ENCODE measurements at regions not wholly inside any gene's neighbourhood (a gene's known extent, or its start where the extent isn't known, plus 50 kb on each side); places are given as distances from the start of the nearest gene placed in this dataset.
"Not testable (repeated sequence)": the region's sequence is repeated elsewhere in the genome, so short reads cannot be mapped to it uniquely, and the experiment has no call there.

DNA sequence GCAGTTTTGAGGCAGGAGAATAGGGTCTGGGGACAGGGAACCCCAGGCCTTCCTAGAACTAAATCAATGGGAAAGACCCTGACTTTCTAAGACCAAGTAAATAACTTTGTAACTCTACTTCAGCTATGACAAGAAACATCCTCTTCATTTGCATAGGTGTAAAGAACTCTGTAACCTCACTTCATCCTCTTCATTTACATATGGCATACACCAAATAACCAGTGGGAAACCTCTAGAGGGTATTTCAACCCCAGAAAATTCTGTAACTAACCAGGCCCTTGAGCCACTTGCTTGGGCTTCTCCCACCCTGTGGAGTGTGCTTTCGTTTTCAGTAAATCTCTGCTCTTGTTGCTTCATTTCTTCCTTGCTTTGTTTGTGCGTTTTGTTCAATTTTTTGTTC is 495.6 kb downstream of the SIPA1L2 start:
- no peak for DNase-seq (ENCODE audit: low spot score)

DNA sequence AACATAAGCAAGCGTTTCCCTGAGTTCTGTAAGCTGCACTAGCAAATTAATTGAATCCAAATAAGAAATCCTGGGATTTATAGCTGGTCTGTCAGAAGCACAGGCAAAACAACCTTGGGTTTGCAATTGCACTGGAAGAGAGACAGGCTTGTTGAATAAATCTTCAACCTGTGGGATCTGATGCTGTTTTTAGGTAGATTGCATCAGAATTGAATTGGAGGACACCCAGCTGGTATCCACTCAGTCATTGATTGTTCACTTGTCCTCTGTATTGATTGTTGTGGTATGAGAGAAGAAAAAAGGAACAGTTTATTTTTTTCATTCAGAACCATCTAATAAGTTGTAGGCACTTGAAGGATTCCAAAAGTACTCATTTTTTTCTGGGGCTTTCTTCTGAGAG is 497.4 kb downstream of the SIPA1L2 start:
- no peak for DNase-seq (ENCODE audit: low spot score)

DNA sequence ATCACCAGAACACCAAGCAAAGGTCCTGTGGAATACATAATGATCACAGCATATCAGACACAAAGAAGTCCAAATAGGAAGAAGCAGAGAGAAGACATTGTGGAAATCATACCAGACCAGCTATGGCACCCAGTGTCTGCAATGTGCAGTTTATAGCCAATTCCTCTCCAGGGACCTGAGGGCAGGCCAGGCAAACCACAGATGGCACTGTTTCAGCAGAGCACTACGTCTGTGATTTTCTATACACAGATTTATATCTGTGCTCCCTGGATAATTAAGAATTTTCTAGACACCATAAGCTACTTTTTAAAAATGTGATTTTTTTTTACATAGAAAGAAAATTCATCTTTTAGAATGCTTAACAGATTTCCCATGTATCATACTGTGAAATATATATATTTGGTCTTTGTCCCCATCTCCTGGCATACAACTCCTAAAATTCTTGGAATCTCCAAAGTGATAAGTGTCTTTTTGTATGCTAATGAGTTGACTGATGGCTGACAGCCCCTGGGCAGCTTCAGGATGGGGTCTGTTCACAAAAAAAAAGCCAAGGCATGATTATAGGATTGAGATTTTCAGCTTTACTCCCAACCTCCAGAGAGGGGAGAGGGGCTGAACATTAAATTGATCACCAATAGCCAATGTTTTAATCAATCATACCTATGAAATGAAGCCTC is 498.1 kb downstream of the SIPA1L2 start:
- DNase-seq (ENCODE audit: low spot score) = no peak

DNA sequence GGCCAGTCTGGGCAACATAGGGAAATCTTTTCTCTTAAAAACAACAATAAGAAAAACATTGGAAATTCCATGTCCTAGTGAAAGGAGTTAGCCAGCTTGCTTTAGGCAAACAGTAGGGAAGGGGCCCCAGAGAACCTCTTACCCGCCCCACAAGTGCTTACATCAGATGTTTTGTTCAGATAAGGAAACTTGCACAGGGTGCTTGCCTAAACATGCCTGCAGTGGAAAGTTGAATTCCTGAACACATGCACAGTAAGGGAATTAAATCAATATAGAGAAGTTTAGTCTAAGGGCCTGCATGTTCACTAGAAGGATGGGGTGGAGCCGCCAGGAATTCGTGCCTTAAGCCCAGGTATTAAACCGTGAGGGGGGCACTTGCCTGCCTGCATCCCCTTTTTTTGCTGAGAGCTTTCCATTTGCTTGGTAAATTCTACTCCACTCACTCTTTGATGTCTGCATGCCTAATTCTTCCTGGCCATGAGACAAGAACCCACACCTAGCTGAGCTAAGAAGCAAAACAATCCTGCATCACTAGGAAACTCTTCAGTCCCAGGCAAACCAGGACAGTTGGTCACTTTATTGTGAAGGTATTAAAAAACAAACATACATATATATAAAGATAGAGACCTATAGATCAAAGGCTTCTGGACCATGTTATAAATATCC is 499.0 kb downstream of the SIPA1L2 start:
- DNase-seq (ENCODE audit: low spot score) = no peak

DNA sequence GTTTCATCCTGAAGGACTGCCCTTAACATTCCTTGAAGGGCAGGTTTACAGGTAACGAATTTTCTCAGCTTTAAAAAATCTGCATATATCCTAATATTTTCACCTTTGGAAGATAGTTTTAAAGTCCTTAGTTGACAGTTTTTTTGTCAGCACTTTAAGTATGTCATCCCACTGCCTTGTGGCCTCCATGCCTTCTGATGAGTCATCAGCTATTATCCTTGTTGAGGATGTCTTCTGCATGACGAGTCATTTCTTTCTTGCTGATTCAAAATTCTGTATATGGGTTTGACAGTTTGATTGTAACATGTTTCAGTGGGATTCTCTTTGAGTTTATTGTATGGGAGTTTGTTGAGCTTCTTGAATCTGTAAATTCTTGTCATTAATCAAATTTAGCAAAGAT is 500.6 kb downstream of the DISC1 start:
- DNase-seq (ENCODE audit: low spot score) = peak; percentile 77

DNA sequence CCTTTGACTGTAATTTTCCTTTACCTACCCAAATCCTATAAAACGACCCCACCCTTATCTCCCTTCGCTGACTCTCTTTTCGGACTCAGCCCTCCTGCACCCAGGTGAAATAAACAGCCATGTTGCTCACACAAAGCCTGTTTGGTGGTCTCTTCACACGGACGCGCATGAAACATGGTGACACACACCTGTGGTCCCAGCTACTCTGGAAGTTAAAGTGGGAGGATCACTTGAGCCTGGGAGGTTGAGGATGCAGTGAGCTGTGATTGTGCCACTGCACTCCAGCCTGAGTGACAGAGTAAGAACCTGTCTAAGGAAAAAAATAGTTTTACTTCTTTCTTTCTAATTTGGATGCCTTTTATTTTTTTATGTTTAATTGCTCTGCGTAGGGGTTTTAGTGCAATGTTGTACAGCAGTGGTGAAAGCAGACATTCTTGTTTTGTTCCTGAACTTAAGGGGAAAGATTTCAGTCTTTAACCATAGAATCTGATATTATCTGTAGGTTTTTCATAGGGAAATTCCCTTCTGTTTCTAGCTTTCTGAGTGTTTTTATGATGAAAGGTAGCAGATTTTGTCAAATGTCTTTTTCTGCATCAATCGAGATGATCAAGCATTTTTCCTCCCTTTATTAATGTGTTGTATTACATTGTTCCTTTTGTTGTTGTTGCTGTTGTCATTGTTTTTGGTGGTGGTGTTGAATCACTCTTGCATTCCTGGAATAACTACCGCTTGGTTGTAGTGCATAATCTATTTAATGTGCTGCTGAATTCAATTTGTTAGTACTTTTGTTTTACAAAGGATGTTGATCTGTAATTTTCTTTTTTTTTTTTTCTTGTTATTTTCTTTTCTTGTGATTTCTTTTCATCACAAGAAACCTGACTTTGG is 497.4 kb downstream of the DISC1 start:
- DNase-seq (ENCODE audit: low spot score) = peak; percentile 45

DNA sequence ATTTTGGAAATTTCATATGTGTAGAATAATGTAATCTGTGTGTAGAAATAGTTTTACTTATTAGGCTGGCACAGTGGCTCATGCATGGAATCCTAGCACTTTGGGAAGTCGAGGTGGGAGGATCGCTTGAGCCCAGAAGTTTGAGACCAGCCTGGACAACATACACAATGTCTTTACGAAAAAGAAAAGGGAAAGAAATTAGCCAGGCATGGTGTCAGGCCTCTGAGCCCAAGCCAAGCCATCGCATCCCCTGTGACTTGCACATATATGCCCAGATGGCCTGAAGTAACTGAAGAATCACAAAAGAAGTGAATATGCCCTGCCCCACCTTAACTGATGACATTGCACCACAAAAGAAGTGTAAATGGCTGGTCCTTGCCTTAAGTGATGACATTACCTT is 491.3 kb downstream of the DISC1 start:
- not testable (repeated sequence) for DNase-seq (ENCODE audit: low spot score)

DNA sequence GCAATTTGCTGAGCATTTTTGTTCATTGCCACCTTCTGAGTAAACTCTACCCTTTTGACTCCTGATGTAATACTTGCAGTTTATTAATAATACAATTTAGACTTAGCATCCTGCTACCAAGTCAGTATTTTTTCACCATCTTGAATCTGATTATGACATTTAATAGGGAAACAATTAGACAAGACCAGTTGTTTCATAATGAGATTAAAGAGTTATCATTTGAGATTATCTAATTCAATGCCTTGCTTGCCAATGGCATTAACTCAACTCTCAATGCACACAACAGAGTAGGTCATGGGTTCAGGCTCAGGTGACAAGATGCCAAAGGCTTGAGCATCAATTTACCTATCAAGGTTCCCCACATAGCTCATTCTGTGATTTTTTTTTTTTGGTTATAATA is 488.4 kb downstream of the DISC1 start:
- DNase-seq (ENCODE audit: low spot score) = no peak

DNA sequence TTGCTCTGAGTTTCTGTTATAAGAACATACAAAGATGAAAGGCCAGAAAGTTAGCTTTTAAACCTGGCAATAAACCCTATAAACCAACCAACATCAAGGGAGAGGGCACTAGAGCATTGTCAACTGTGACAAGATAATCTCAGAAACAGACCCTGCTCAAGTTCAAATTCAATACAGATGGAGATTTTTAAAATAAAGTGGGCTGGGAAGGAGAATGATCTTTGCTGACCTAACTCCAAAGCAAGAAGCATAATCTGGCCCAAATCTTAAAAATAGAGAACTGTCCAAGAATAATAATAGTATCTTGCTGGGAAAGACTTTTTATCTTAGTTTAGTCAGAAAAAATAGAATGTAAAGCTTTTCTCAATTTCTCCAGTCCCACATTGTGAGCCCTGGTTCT is 485.5 kb downstream of the DISC1 start:
- no peak for DNase-seq (ENCODE audit: low spot score)

DNA sequence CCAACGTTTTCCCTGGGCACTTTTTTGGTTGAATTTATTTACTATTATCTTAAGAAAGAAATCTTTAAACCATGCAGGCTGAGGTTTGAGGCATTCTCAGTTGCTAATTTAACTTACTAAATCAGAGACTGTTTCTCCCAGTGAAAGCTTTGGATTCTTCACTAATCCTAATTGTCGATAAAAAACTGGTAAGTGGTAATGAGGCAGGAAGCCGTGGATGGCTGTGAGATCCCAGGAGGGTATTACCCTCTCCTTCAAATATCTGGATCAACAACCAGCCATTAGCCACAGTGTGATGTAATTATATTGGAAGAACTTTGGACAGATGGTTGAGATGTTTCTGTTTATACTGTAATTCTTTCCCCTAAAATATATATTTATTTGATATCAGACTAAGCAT is 485.0 kb downstream of the DISC1 start:
- peak; percentile 15 for DNase-seq (ENCODE audit: low spot score)

DNA sequence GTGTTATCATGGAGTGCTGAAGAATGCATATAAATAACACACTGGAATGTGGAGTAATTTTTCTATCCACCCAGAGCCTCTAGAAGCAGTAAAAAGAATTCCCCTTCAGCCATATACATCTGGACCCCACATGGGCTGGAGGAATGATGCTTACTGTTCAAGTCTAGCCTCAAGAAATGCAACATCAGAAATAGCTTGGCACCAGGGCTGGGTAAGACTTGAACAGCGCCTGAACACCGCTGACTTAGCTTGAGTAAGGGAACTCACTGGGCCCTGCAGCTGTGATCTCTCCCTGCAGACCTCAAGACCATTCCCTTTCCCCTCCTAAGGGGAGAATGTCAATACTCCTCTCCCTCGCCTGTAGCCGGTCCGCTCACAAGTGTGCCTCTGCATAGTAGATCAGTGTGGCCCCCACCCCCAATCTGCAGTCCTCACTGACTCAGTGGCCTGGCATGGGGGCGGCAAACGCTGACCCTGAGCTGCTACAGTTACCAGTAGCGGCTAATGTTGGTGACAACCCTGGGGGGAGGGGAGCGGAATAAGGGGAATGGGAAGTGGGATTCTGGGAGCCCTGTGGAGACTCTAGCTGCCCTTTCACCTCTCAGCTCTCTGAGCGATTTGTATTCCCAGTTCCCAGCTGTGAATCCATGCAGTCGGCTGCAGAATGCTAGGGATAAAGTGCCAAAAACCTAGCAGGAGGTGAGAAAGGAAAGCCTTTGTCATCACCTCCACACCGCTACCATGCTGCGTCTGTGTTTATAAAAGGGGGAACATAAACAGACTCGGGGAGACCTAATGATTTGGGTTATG is 483.9 kb downstream of the DISC1 start:
- peak; percentile 85 for DNase-seq (ENCODE audit: low spot score)

DNA sequence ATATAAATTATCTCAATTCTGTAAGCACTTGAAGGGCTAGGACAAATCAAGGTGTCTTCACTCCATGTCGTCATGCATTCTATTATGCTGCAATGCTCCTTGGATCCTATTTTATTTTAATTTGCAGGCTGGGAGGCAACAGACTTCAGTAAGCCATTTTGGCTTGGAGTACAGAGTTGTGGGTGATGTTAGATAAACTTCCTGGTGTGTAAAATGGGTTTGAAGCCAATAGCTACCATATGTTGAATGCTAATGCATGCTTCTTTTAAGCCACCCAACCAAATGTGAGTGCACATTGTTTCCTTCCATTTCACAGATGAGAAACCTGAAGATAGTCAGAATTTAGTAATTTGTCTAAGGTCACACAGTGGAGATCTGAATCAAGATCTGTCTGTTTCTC is 482.8 kb downstream of the DISC1 start:
- no peak for DNase-seq (ENCODE audit: low spot score)

DNA sequence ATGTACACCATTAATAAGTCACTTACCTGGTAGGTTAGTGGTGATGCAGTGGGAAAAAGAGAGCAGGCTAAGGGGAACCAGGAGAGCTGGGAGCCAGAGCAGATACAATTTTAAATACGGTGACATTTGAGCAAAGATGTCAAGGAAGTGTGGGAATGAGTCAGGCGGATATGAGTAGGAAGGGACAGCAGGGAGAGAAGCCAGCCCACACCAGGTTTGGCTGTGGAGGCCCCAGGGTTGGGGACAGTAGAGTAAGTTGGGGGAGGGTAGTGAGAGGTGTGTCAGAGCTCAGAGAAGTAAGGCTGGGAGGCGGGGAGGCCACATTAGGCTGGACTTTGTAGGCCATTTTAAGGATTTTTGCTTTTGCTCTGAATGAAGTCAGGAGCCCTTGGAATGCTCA is 482.0 kb downstream of the DISC1 start:
- DNase-seq (ENCODE audit: low spot score) = no peak

DNA sequence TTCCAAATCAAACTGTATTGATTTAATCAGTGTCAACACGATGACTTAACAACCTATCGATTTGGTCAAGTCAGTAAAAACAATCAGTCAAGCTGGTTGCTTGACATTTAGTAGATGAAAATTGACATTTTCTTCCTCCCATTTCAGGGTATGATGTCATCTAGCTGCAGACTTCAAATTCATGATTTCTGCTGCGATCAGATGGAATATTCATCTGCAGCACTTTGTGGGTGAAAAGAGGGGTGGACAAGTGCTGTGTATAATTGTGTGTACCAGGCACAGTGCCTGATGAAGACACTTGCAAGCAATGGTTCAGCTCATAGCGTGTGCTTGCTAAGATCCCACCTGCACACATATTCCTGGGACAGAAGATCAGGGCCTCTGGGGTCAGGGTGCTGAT is 479.8 kb downstream of the DISC1 start:
- no peak for DNase-seq (ENCODE audit: low spot score)

DNA sequence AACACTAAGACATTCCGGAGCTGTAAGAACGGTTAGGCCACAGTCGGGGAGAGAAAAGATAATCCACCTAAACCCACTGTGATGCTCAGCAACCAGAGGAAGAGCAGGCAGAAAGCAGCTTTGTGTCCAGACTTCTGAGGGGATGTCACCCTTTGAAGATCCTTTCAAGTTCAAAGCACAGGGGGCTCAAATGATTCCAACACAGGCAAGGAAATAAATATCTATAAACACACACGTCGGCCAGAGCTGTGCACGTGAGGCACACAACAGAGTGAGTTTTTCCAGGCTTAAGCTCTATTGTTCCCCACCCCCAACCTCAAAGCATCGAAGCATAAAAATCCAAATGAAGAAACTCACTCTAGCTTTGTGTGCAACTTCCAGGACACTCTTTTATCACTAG is 479.0 kb downstream of the DISC1 start:
- DNase-seq (ENCODE audit: low spot score) = no peak

DNA sequence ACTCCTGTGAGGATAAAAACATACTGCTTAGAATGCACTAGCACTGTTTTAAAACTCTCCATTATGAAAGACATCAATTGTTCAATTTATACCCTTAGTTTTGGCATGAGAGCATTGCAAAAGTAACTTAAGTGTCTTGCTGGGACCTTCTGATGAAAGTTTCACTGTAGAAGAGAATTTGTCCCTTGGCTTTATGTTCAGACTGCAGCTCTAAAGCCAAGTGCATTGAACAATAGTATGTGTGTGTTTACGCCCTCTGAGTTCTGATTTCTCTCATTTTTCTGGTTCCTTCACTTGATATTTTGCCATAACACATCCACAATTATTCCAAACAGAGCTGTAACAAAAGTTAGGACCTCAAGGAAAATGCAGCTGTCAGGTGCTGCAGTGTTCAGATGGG is 474.6 kb downstream of the DISC1 start:
- DNase-seq (ENCODE audit: low spot score) = no peak

DNA sequence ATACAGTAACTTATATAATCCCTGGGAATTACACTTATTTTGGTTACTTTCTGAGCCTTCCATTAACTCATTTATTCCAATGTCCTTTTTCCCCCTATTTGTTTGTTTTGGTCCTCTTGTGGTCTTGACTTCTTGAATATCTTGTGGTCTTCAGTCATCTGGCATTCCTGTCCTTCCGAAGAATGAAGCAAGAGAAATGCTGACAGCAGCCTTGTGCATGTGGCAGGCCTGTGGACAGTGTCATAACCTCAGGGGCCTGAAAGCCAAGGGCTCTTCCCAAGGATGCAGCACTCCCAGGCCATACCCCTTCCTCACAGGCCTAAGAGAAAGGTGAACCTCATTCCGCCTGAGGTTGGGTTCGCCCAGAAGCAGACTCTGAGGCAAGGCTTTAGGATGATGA is 470.2 kb downstream of the DISC1 start:
- DNase-seq (ENCODE audit: low spot score) = no peak

All from AG08395 (cell line).